ENCODE measurements at regions not wholly inside any gene's neighbourhood (a gene's known extent, or its start where the extent isn't known, plus 50 kb on each side); places are given as distances from the start of the nearest gene placed in this dataset.
"Not testable (repeated sequence)": the region's sequence is repeated elsewhere in the genome, so short reads cannot be mapped to it uniquely, and the experiment has no call there.

DNA sequence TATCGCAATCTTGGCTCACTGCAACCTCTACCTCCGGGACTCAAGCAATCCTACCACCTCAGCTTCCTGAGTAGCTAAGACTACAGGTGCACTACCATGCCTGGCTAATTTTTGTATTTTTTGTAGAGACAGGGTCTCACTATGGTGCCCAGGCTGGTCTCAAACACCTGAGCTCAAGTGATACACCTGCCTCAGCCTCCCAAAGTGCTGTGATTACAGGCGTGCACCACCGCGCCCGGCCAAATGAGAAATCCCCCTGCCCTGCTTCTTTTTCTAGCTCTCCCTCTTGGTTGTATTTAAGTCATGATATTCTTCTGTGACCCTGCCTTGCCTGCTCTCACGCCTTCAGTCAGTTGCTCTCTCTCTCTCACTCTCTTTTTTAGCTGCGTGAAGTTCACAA is 157.0 kb upstream of the SH3BP4 start:
- no peaks in the 10 kb centered on the region for H3K36me3 ChIP-seq (ENCODE audit: control insufficient read depth in 3 of 3, insufficient read depth in 3 of 3, low read length in 3 of 3)
- H3K9me3 ChIP-seq (ENCODE audit: control insufficient read depth in 3 of 3, low read length in 3 of 3) = no peaks in the 10 kb centered on the region
- H3K9ac ChIP-seq (ENCODE audit: low read depth in 1 of 3, low read length in 3 of 3) = no peak overlapping the region
- H3K27me3 ChIP-seq (ENCODE audit: control insufficient read depth in 3 of 3, insufficient read depth in 3 of 3, low read length in 3 of 3) = peaks cover 0 to 7% (median 6%) of the 10 kb centered on the region in 3 donors
- no peaks in the 10 kb centered on the region for H3K4me1 ChIP-seq (ENCODE audit: control insufficient read depth in 3 of 3, insufficient read depth in 3 of 3, low read length in 3 of 3)
- H3K27ac ChIP-seq (ENCODE audit: low read depth, low read length) = no peak overlapping the region
- H3K4me3 ChIP-seq (ENCODE audit: low read length in 3 of 3) = no peak overlapping the region

DNA sequence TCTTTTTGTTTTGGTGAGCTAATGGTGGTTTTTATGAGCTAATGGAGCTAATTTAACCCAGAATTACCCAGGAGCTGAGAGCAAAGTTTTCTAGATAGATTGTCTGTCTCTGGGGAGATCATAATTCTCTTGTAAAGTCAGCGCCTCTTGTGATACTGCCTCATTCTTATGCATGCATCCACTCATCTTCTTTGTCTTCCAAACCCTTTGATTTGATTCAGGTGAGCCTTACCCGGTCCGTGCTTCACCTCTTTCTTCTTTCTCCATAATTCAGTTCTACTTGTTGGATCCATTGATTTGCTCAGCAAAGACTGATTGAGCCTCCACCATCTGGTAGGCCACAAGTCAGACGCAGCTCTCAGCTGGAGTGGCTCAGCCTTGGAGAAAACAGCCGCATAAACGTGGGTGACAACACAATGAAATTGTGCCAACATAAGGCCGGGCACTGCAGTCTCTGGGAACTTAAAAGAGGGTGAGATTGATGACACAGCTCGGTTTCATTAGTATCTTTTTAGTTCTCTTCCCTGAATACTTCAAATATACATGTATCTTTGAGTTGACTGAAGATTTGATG is 158.5 kb upstream of the SH3BP4 start:
- Histone ChIP-seq H3K9me3 (ENCODE audit: control insufficient read depth in 3 of 3, low read length in 3 of 3) (no peaks in the 10 kb centered on the region), H3K36me3 (ENCODE audit: control insufficient read depth in 3 of 3, insufficient read depth in 3 of 3, low read length in 3 of 3) (no peaks in the 10 kb centered on the region), H3K27me3 (ENCODE audit: control insufficient read depth in 3 of 3, insufficient read depth in 3 of 3, low read length in 3 of 3) (peaks cover 0 to 3% (median 3%) of the 10 kb centered on the region in 3 donors), H3K9ac (ENCODE audit: low read depth in 1 of 3, low read length in 3 of 3) (no peak overlapping the region), H3K27ac (ENCODE audit: low read depth, low read length) (no peak overlapping the region), H3K4me1 (ENCODE audit: control insufficient read depth in 3 of 3, insufficient read depth in 3 of 3, low read length in 3 of 3) (no peaks in the 10 kb centered on the region), H3K4me3 (ENCODE audit: low read length in 3 of 3) (no peak overlapping the region)

DNA sequence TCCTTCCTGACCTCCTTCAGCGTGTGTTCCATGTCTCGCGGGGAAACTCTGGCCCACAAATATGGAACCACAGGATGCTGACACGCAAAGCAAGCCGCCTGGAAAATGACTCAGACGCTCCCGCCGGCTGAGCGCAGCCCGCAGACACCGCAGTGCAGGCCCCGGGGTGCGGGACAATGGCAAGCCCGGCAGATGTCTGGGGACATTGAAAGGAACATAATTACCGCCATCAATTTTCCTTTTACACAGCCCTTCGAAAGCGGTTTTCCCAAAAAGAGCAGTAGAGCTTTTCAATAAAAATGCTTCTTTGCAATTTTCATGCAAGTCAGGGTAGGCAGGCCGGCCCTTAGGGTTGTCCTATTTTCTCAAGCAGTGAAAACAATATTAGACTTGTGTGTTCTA is 159.2 kb upstream of the SH3BP4 start:
- no peaks in the 10 kb centered on the region for H3K36me3 ChIP-seq (ENCODE audit: control insufficient read depth in 3 of 3, insufficient read depth in 3 of 3, low read length in 3 of 3)
- H3K4me1 ChIP-seq (ENCODE audit: control insufficient read depth in 3 of 3, insufficient read depth in 3 of 3, low read length in 3 of 3) = no peaks in the 10 kb centered on the region
- H3K27ac ChIP-seq (ENCODE audit: low read depth, low read length) = no peak overlapping the region
- H3K4me3 ChIP-seq (ENCODE audit: low read length in 3 of 3) = no peak overlapping the region
- no peaks in the 10 kb centered on the region for H3K9me3 ChIP-seq (ENCODE audit: control insufficient read depth in 3 of 3, low read length in 3 of 3)
- H3K27me3 ChIP-seq (ENCODE audit: control insufficient read depth in 3 of 3, insufficient read depth in 3 of 3, low read length in 3 of 3) = peaks cover 0 to 1% (median 0%) of the 10 kb centered on the region in 3 donors
- H3K9ac ChIP-seq (ENCODE audit: low read depth in 1 of 3, low read length in 3 of 3) = no peak overlapping the region

DNA sequence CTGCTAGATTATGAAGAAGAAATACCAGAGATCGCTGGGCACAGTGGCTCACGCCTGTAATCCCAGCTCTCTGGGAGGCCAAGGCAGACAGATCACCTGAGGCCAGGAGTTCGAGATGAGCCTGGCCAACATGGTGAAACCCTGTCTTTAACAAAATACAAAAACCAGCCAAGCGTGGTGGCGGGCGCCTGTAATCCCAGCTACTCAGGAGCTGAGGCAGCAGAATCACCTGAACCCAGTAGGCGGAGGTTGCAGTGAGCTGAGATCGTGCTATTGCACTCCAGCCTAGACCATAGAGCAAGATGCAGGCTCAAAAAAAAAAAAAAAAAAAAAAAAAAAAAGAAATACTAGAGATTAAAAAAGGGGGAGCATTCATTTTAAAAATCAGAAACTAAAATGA is 159.7 kb upstream of the SH3BP4 start:
- H3K4me1 ChIP-seq (ENCODE audit: control insufficient read depth in 3 of 3, insufficient read depth in 3 of 3, low read length in 3 of 3); H3K27me3 ChIP-seq (ENCODE audit: control insufficient read depth in 3 of 3, insufficient read depth in 3 of 3, low read length in 3 of 3); H3K9ac ChIP-seq (ENCODE audit: low read depth in 1 of 3, low read length in 3 of 3); H3K27ac ChIP-seq (ENCODE audit: low read depth, low read length); H3K4me3 ChIP-seq (ENCODE audit: low read length in 3 of 3); H3K36me3 ChIP-seq (ENCODE audit: control insufficient read depth in 3 of 3, insufficient read depth in 3 of 3, low read length in 3 of 3); H3K9me3 ChIP-seq (ENCODE audit: control insufficient read depth in 3 of 3, low read length in 3 of 3): not testable (repeated sequence)

DNA sequence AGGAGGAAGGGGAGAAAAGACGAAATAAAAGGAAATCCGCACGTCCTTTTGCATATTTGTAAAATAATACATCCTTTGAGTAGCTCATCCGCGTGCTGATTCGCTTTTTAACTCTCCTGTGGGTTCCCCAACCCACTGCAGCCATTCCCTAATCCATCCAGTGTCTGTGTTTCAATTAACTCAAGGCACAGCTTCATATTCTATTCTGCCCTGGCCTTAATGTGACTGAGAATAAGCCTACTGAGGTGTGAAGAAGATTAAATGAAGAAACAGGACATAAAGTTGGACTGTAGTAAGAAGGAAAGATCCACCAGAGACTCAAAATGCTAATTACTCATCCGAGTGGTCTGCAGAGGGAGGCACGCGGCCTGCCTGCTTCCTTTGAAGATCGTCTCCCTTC is 161.4 kb upstream of the SH3BP4 start:
- Histone ChIP-seq H3K27me3 (ENCODE audit: control insufficient read depth in 3 of 3, insufficient read depth in 3 of 3, low read length in 3 of 3) (no peaks in the 10 kb centered on the region), H3K9me3 (ENCODE audit: control insufficient read depth in 3 of 3, low read length in 3 of 3) (no peaks in the 10 kb centered on the region), H3K4me1 (ENCODE audit: control insufficient read depth in 3 of 3, insufficient read depth in 3 of 3, low read length in 3 of 3) (no peaks in the 10 kb centered on the region), H3K9ac (ENCODE audit: low read depth in 1 of 3, low read length in 3 of 3) (no peak overlapping the region), H3K27ac (ENCODE audit: low read depth, low read length) (no peak overlapping the region), H3K36me3 (ENCODE audit: control insufficient read depth in 3 of 3, insufficient read depth in 3 of 3, low read length in 3 of 3) (no peaks in the 10 kb centered on the region), H3K4me3 (ENCODE audit: low read length in 3 of 3) (no peak overlapping the region)

DNA sequence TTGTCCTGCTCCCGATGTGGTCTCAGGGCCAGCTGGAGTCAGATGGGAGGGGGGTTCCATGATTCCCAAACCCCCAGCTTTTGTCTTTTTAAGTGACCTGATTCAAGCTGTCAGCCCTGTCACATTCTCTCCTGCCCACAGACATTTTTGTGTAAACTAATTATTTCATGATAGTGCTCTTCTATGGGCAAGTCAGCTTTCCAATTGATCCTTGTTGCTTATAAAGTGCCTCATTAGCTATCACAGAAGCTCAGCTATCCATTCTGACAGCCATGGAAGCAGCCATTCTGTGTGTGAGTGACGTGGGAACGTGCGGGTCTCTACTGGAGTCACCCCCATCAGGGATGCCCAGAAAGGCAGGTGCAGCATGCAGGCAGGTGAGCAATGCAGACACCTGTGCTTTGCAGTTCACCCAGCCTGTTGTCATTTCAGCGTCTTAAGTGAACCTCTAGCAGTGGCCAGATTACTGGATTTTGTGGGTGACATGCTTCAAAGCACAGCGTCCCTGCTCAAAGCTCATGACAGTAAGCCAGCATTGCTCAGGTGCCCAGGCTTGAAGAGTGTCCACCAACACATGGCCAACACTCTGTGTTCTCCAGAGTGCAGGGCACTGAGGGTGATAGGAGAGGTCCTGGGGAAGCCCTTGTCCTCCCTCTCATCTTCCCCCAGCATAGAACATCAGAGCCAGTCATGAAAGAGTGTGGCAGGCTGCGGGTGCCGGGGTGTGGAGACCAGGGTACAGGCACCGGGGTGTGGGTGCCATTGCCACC is 162.1 kb upstream of the SH3BP4 start:
- no peak overlapping the region for H3K27ac ChIP-seq (ENCODE audit: low read depth, low read length)
- no peaks in the 10 kb centered on the region for H3K36me3 ChIP-seq (ENCODE audit: control insufficient read depth in 3 of 3, insufficient read depth in 3 of 3, low read length in 3 of 3)
- no peak overlapping the region for H3K9ac ChIP-seq (ENCODE audit: low read depth in 1 of 3, low read length in 3 of 3)
- H3K27me3 ChIP-seq (ENCODE audit: control insufficient read depth in 3 of 3, insufficient read depth in 3 of 3, low read length in 3 of 3) = no peaks in the 10 kb centered on the region
- H3K4me3 ChIP-seq (ENCODE audit: low read length in 3 of 3) = no peak overlapping the region
- no peaks in the 10 kb centered on the region for H3K9me3 ChIP-seq (ENCODE audit: control insufficient read depth in 3 of 3, low read length in 3 of 3)
- no peaks in the 10 kb centered on the region for H3K4me1 ChIP-seq (ENCODE audit: control insufficient read depth in 3 of 3, insufficient read depth in 3 of 3, low read length in 3 of 3)

DNA sequence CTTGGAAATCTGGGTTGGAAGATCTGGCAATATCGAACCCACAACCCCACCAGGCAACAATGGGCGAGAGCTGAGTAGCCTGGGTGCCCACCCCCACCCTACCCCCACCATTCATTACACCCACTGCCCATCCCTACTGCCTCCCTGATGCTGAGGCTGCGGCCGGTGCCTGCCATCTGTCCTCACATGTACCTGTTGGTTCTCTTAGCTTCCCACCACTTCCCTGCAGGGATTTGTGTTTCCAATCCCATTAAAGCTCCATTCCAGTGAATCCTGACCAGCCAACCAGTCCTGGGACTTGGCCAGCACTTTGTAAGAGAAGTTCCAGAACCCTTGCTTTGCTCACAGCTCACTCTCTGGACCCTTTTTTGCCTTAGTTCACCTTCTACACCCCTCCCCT is 163.0 kb upstream of the SH3BP4 start:
- no peak overlapping the region for H3K4me3 ChIP-seq (ENCODE audit: low read length in 3 of 3)
- H3K9me3 ChIP-seq (ENCODE audit: control insufficient read depth in 3 of 3, low read length in 3 of 3) = peaks cover 0 to 2% (median under 1%) of the 10 kb centered on the region in 3 donors
- H3K27me3 ChIP-seq (ENCODE audit: control insufficient read depth in 3 of 3, insufficient read depth in 3 of 3, low read length in 3 of 3) = no peaks in the 10 kb centered on the region
- H3K36me3 ChIP-seq (ENCODE audit: control insufficient read depth in 3 of 3, insufficient read depth in 3 of 3, low read length in 3 of 3) = no peaks in the 10 kb centered on the region
- no peak overlapping the region for H3K9ac ChIP-seq (ENCODE audit: low read depth in 1 of 3, low read length in 3 of 3)
- H3K4me1 ChIP-seq (ENCODE audit: control insufficient read depth in 3 of 3, insufficient read depth in 3 of 3, low read length in 3 of 3) = no peaks in the 10 kb centered on the region
- no peak overlapping the region for H3K27ac ChIP-seq (ENCODE audit: low read depth, low read length)

DNA sequence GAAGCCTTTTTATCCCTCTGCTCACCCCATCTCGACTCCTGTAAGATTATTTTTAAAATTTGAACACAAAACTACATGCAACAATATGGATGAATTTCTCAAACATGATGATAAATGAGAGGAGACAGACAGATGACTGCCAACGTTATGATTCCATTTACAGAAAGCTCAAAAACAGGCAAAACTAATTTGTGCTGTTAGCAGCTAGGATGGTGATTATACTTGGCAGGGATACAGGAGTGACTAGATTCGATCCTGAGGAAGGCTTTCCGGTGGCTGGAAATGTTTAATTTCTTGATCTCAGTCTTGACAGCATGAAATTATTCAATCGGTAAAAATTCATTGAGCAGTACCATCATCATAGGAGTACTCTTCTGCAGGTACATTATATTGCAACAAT is 163.4 kb upstream of the SH3BP4 start:
- H3K27ac ChIP-seq (ENCODE audit: low read depth, low read length) = no peak overlapping the region
- H3K36me3 ChIP-seq (ENCODE audit: control insufficient read depth in 3 of 3, insufficient read depth in 3 of 3, low read length in 3 of 3) = no peaks in the 10 kb centered on the region
- H3K9me3 ChIP-seq (ENCODE audit: control insufficient read depth in 3 of 3, low read length in 3 of 3) = peaks cover 0 to 5% (median 4%) of the 10 kb centered on the region in 3 donors
- no peak overlapping the region for H3K4me3 ChIP-seq (ENCODE audit: low read length in 3 of 3)
- H3K9ac ChIP-seq (ENCODE audit: low read depth in 1 of 3, low read length in 3 of 3) = no peak overlapping the region
- no peaks in the 10 kb centered on the region for H3K4me1 ChIP-seq (ENCODE audit: control insufficient read depth in 3 of 3, insufficient read depth in 3 of 3, low read length in 3 of 3)
- H3K27me3 ChIP-seq (ENCODE audit: control insufficient read depth in 3 of 3, insufficient read depth in 3 of 3, low read length in 3 of 3) = no peaks in the 10 kb centered on the region

DNA sequence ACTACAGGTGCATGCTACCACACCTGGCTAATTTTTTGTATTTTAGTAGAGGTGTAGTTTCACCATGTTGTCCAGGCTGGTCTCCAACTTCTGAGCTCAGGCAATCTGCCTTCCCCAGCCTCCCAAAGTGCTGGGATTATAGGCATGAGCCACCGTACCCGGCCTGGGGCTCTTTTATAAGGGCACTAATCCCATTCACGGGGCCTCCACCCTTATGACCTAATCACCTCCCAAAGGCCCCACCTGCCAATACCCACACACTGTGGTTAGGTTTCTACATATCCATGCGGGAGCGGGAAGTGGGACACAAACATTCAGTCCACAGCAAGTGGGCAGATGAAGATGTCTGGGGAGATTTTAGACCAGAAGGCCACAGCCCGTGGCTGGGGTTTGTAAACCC is 164.7 kb upstream of the SH3BP4 start:
- Histone ChIP-seq H3K9me3 (ENCODE audit: control insufficient read depth in 3 of 3, low read length in 3 of 3) (peaks cover 0 to 8% (median 7%) of the 10 kb centered on the region in 3 donors), H3K27me3 (ENCODE audit: control insufficient read depth in 3 of 3, insufficient read depth in 3 of 3, low read length in 3 of 3) (no peaks in the 10 kb centered on the region), H3K4me3 (ENCODE audit: low read length in 3 of 3) (no peak overlapping the region)

DNA sequence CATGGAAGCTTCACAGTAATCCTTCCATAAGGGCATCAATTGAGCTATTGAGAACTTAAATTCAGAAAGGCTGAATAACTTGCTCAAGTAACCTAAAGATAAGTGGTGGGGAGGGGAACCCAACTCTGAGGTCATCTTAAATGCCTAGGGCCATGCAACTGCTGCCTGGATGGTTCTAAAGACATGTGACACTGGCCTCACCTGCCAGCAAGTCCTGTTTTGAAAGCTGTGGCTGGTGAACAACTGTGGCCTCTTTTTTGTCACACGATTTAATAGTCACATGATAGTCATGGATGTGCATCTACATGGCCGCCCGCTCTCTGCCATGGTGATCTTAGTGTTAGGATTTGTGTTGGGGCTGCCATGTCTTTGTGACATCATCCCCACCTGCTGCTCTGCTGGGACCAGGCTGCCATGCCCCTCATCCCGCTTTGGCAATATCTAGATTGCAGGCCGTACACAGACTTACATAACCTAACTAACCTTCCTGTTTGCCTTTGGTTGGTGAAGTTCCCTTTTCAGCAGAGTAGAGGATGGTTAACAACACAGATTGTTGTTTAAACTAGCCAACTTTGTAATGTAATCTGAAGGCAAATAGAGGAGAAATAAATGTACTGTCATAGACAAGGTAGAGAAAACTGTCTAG is 177.9 kb upstream of the SH3BP4 start:
- H3K27me3 ChIP-seq (ENCODE audit: control insufficient read depth in 3 of 3, insufficient read depth in 3 of 3, low read length in 3 of 3) = no peaks in the 10 kb centered on the region

More for the DNA sequence above, 164.7 kb upstream of the SH3BP4 start:
- Histone ChIP-seq H3K36me3 (ENCODE audit: control insufficient read depth in 3 of 3, insufficient read depth in 3 of 3, low read length in 3 of 3) (no peaks in the 10 kb centered on the region), H3K4me1 (ENCODE audit: control insufficient read depth in 3 of 3, insufficient read depth in 3 of 3, low read length in 3 of 3) (no peaks in the 10 kb centered on the region), H3K27ac (ENCODE audit: low read depth, low read length) (no peak overlapping the region), H3K9ac (ENCODE audit: low read depth in 1 of 3, low read length in 3 of 3) (no peak overlapping the region)

More for the DNA sequence above, 177.9 kb upstream of the SH3BP4 start:
- no peak overlapping the region for H3K4me3 ChIP-seq (ENCODE audit: low read length in 3 of 3)
- no peaks in the 10 kb centered on the region for H3K9me3 ChIP-seq (ENCODE audit: control insufficient read depth in 3 of 3, low read length in 3 of 3)
- H3K36me3 ChIP-seq (ENCODE audit: control insufficient read depth in 3 of 3, insufficient read depth in 3 of 3, low read length in 3 of 3) = no peaks in the 10 kb centered on the region
- no peak overlapping the region for H3K27ac ChIP-seq (ENCODE audit: low read depth, low read length)
- H3K9ac ChIP-seq (ENCODE audit: low read depth in 1 of 3, low read length in 3 of 3) = no peak overlapping the region
- peaks cover 0 to 2% (median 0%) of the 10 kb centered on the region in 3 donors for H3K4me1 ChIP-seq (ENCODE audit: control insufficient read depth in 3 of 3, insufficient read depth in 3 of 3, low read length in 3 of 3)

All from skeletal muscle tissue (tissue), 3 donors.